Aorta (tissue), 5 donors: ENCODE measurements at regions not wholly inside any gene's neighbourhood (a gene's known extent, or its start where the extent isn't known, plus 50 kb on each side); places are given as distances from the start of the nearest gene placed in this dataset.
"Not testable (repeated sequence)": the region's sequence is repeated elsewhere in the genome, so short reads cannot be mapped to it uniquely, and the experiment has no call there.

Experiments
- ATAC-seq: fragments of 200-7000 bp; cut with Tn5 transposase; one replicate; pipeline ENCODE4 v1.9.1; 2022; ENCODE audit warnings: moderate library complexity; ENCODE audit not compliant: low FRiP score
- DNase-seq, 2 donors: peaks; one replicate each; pipeline ENCODE4 v3.0.0-alpha.2; 2020
- H3K27ac ChIP-seq, 2 donors: one replicate each; pipeline ENCODE4 v1.5.1; 2013; ENCODE audit warnings: low read length in 2 of 2, mild to moderate bottlenecking in 2 of 2, moderate library complexity in 2 of 2, control low read depth in 1 of 2, inconsistent platforms in 1 of 2, low read depth in 1 of 2
- H3K27me3 ChIP-seq, 2 donors: one replicate each; pipeline ENCODE4 v1.6.1; 2013; ENCODE audit warnings: control low read depth in 1 of 2, low read length in 1 of 2, mild to moderate bottlenecking in 1 of 2, moderate library complexity in 1 of 2; ENCODE audit not compliant: insufficient read depth in 2 of 2, control insufficient read depth in 1 of 2
- H3K36me3 ChIP-seq, 2 donors: one replicate each; pipeline ENCODE4 v1.6.1; 2013; ENCODE audit warnings: control low read depth in 1 of 2, low read length in 1 of 2, mild to moderate bottlenecking in 1 of 2; ENCODE audit not compliant: insufficient read depth in 2 of 2, control insufficient read depth in 1 of 2
- H3K4me1 ChIP-seq, 2 donors: one replicate each; pipeline ENCODE4 v1.6.1; 2013; ENCODE audit warnings: low read length in 2 of 2, control low read depth in 1 of 2, mild to moderate bottlenecking in 1 of 2, moderate library complexity in 1 of 2; ENCODE audit not compliant: insufficient read depth in 2 of 2, control insufficient read depth in 1 of 2
- H3K4me3 ChIP-seq, 2 donors: one replicate each; pipeline ENCODE4 v1.5.1; 2013; ENCODE audit warnings: low read length in 2 of 2, control low read depth in 1 of 2, mild to moderate bottlenecking in 1 of 2
- H3K9me3 ChIP-seq: one replicate; pipeline ENCODE4 v1.6.1; 2013; ENCODE audit warnings: mild to moderate bottlenecking, low read length; ENCODE audit not compliant: control insufficient read depth
- WGBS, 2 donors: extraction: QIAGEN DNeasy Blood & Tissue Kit; methylation state at CpG; one replicate each; pipeline ENCODE4 v1.1.7; 2013; 5-methylcytosine and 5-hydroxymethylcytosine counted together
- intact Hi-C, 2 donors: fragments of 100-400 bp; cut with DNase I; formaldehyde crosslinking; loops; one replicate each; pipeline versions ENCODE4 v1.14.2 to v1.15.0; 2022
- donor health status: healthy with polysubstance abuse.
- donor health status: Bipolar disorder and iron deficiency.
- donor health status: DM: no; HTN: no; CAD: no.
- donor health status: DM: no; HTN: no; CAD: no.
- donor health status: DM: yes; HTN: yes; CAD: no.

GRCh38 chr12:60210756-60211155 lies 614.9 kb downstream of the SLC16A7 start:
- H3K4me1 ChIP-seq: no peaks in the 10 kb centered on the region
- no peaks in the 10 kb centered on the region for H3K9me3 ChIP-seq
- no peaks in the 10 kb centered on the region for H3K36me3 ChIP-seq
- ATAC-seq (no peak), DNase-seq (no peak)
- H3K27ac ChIP-seq: no peak overlapping the region
- H3K27me3 ChIP-seq: no peaks in the 10 kb centered on the region
- 77 to 79% methylated on average over 5 of the region's 5 CpGs for WGBS, 2 donors
- intact Hi-C loops: no loop called here
- no peak overlapping the region for H3K4me3 ChIP-seq

- intact Hi-C loops: no loop called here
- Histone ChIP-seq H3K27ac (no peak overlapping the region), H3K4me1 (no peaks in the 10 kb centered on the region), H3K4me3 (no peak overlapping the region), H3K36me3 (no peaks in the 10 kb centered on the region), H3K27me3 (no peaks in the 10 kb centered on the region), H3K9me3 (no peaks in the 10 kb centered on the region)
- ATAC-seq: no peak
- 80 to 82% methylated on average over 1 of the region's 1 CpG for WGBS, 2 donors
- no peak for DNase-seq
These were observed 615.4 kb downstream of the SLC16A7 start for GRCh38 chr12:60211244-60211643.

- Histone ChIP-seq H3K27me3 (no peaks in the 10 kb centered on the region), H3K27ac (no peak overlapping the region), H3K4me3 (no peak overlapping the region), H3K4me1 (no peaks in the 10 kb centered on the region), H3K9me3 (no peaks in the 10 kb centered on the region), H3K36me3 (no peaks in the 10 kb centered on the region)
- DNase-seq (no peak), ATAC-seq (no peak)
- WGBS, 2 donors: 89 to 92% methylated on average over 3 of the region's 3 CpGs
- intact Hi-C loops: no loop called here
These were observed 616.6 kb downstream of the SLC16A7 start for GRCh38 chr12:60212159-60213000.

- H3K4me3 ChIP-seq, H3K36me3 ChIP-seq, DNase-seq, H3K4me1 ChIP-seq, H3K9me3 ChIP-seq, ATAC-seq, intact Hi-C loops, H3K27ac ChIP-seq, H3K27me3 ChIP-seq: not testable (repeated sequence)
- whole genome bisulfite sequencing, 2 donors: 91% methylated on average over 3 of the region's 3 CpGs
These were observed 617.4 kb downstream of the SLC16A7 start for GRCh38 chr12:60213272-60213671.

- Histone ChIP-seq H3K4me1 (no peaks in the 10 kb centered on the region), H3K9me3 (no peaks in the 10 kb centered on the region), H3K36me3 (no peaks in the 10 kb centered on the region), H3K27me3 (no peaks in the 10 kb centered on the region), H3K27ac (no peak overlapping the region), H3K4me3 (no peak overlapping the region)
- ATAC-seq (no peak), DNase-seq (no peak)
- WGBS, 2 donors: 37 to 42% methylated on average over 5 of the region's 5 CpGs
- intact Hi-C loops: no loop called here
These were observed 620.4 kb downstream of the SLC16A7 start for GRCh38 chr12:60216226-60216625.

- DNase-seq: no peak
- WGBS, 2 donors: 58 to 77% methylated on average over 4 of the region's 4 CpGs
- H3K27me3 ChIP-seq: no peaks in the 10 kb centered on the region
- no peak overlapping the region for H3K4me3 ChIP-seq
- no peaks in the 10 kb centered on the region for H3K4me1 ChIP-seq
- intact Hi-C loops: no loop called here
- no peak overlapping the region for H3K27ac ChIP-seq
- H3K36me3 ChIP-seq: no peaks in the 10 kb centered on the region
- no peak for ATAC-seq
- H3K9me3 ChIP-seq: no peaks in the 10 kb centered on the region
These were observed 627.4 kb downstream of the SLC16A7 start for GRCh38 chr12:60223242-60223641.

- H3K36me3 ChIP-seq: no peaks in the 10 kb centered on the region
- intact Hi-C loops: no loop called here
- H3K27me3 ChIP-seq: no peaks in the 10 kb centered on the region
- no peak overlapping the region for H3K27ac ChIP-seq
- ATAC-seq (no peak), DNase-seq (no peak)
- no peaks in the 10 kb centered on the region for H3K9me3 ChIP-seq
- no peaks in the 10 kb centered on the region for H3K4me1 ChIP-seq
- H3K4me3 ChIP-seq: no peak overlapping the region
- 78 to 79% methylated on average over 11 of the region's 11 CpGs for WGBS, 2 donors
These were observed 629.6 kb downstream of the SLC16A7 start for GRCh38 chr12:60225216-60226000.

GRCh38 chr12:60227916-60228315 lies 632.1 kb downstream of the SLC16A7 start:
- no peaks in the 10 kb centered on the region for H3K4me1 ChIP-seq
- H3K27me3 ChIP-seq: no peaks in the 10 kb centered on the region
- DNase-seq (no peak), ATAC-seq (no peak)
- H3K27ac ChIP-seq: no peak overlapping the region
- intact Hi-C loops: no loop called here
- H3K9me3 ChIP-seq: no peaks in the 10 kb centered on the region
- H3K4me3 ChIP-seq: no peak overlapping the region
- WGBS, 2 donors: 89 to 93% methylated on average over 2 of the region's 2 CpGs
- no peaks in the 10 kb centered on the region for H3K36me3 ChIP-seq

GRCh38 chr12:60230056-60230455 lies 634.2 kb downstream of the SLC16A7 start:
- Histone ChIP-seq H3K9me3 (no peaks in the 10 kb centered on the region), H3K4me3 (no peak overlapping the region), H3K27ac (no peak overlapping the region), H3K4me1 (no peaks in the 10 kb centered on the region), H3K36me3 (no peaks in the 10 kb centered on the region), H3K27me3 (no peaks in the 10 kb centered on the region)
- ATAC-seq (no peak), DNase-seq (no peak)
- intact Hi-C loops: no loop called here
- WGBS, 2 donors: 46 to 61% methylated on average over 4 of the region's 4 CpGs
